PC-9 (cell line): ENCODE measurements at regions not wholly inside any gene's neighbourhood (a gene's known extent, or its start where the extent isn't known, plus 50 kb on each side); places are given as distances from the start of the nearest gene placed in this dataset.

Experiments used
- CTCF ChIP-seq: fragments of 200-600 bp; sonication (generic); conservative IDR thresholded peaks from 2 replicates; pipeline ENCODE4 v1.6.1; 2017; ENCODE audit warnings: mixed run types, antibody characterized with exemption, mild to moderate bottlenecking, moderate library complexity
- EZH2 ChIP-seq: fragments of 200-600 bp; sonication (generic); IDR thresholded peaks from 2 replicates; pipeline ENCODE4 v1.8.0; 2017; ENCODE audit warnings: antibody characterized with exemption, low read depth

GRCh38 chr7:69359003-69359700 is 239.1 kb upstream of the AUTS2 start:
- TF ChIP-seq CTCF (no peak), EZH2 (no peak)
